ENCODE measurements at regions not wholly inside any gene's neighbourhood (a gene's known extent, or its start where the extent isn't known, plus 50 kb on each side); places are given as distances from the start of the nearest gene placed in this dataset.
A peak's percentile ranks its signal among the peaks of the same experiment; 100 is the strongest.
"Not testable (repeated sequence)": the region's sequence is repeated elsewhere in the genome, so short reads cannot be mapped to it uniquely, and the experiment has no call there.

GRCh38 chr6:57708061-57708460 is 390.6 kb downstream of the PRIM2 start:
- H3K27me3 ChIP-seq (ENCODE audit: low read length); POLR2A ChIA-PET (ENCODE audit: unreplicated experiment); H3K9me2 ChIP-seq (replicated peaks; ENCODE audit: low read length); H3K4me1 ChIP-seq (ENCODE audit: insufficient read depth, low read length); intact Hi-C loops (cut with micrococcal nuclease); H3K4me2 ChIP-seq (ENCODE audit: low read length); BruUV-seq (replicated peaks); H3K27ac ChIP-seq (ENCODE audit: low read length); H3F3A ChIP-seq (ENCODE audit: low read length, unreplicated experiment); CTCF ChIA-PET; H3K9ac ChIP-seq (ENCODE audit: low read length); H3K36me3 ChIP-seq (ENCODE audit: low read depth, low read length); H3K4me3 ChIP-seq (ENCODE audit: low read length); H4K20me1 ChIP-seq (ENCODE audit: low read length); H3K9me3 ChIP-seq (ENCODE audit: low read length); H3K79me2 ChIP-seq (ENCODE audit: low read length): not testable (repeated sequence)
- ATAC-seq (peak; percentile 91), DNase-seq (peak; percentile 51)
- 0 out of 2 replicates have a peak overlapping the region, but pooled peaks have one; percentile 50 for H2AFZ ChIP-seq (ENCODE audit: low read length)

DNA sequence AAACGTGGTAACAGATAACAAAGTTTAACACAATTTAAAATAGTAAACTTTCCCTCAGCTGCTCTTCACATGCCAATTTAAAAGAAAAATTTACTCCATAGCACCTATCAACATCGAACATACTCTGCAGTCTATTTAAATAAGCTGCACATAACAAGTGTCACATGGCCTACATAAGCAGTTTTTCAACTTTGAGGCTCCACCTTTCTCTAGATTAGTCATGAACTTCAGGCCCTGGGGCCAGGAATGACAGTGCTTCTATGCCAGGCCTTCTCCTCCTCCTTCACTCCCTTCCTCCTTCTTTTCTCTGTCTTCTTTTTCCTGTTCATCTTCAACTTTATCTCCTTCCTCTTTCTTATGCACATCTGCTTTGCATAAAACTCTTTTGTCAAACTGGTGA is 405.1 kb downstream of the PRIM2 start:
- H4K20me1 ChIP-seq (ENCODE audit: low read length); H3K27ac ChIP-seq (ENCODE audit: low read length); H3K9me2 ChIP-seq (replicated peaks; ENCODE audit: low read length); BruUV-seq (replicated peaks); intact Hi-C loops (cut with micrococcal nuclease); H3K9ac ChIP-seq (ENCODE audit: low read length); H2AFZ ChIP-seq (ENCODE audit: low read length); H3K27me3 ChIP-seq (ENCODE audit: low read length); H3F3A ChIP-seq (ENCODE audit: low read length, unreplicated experiment); H3K4me1 ChIP-seq (ENCODE audit: insufficient read depth, low read length); H3K9me3 ChIP-seq (ENCODE audit: low read length); CTCF ChIA-PET; H3K4me2 ChIP-seq (ENCODE audit: low read length); H3K4me3 ChIP-seq (ENCODE audit: low read length); POLR2A ChIA-PET (ENCODE audit: unreplicated experiment); H3K79me2 ChIP-seq (ENCODE audit: low read length); H3K36me3 ChIP-seq (ENCODE audit: low read depth, low read length): not testable (repeated sequence)
- DNase-seq (peak; percentile 92), ATAC-seq (peak; percentile 98)

DNA sequence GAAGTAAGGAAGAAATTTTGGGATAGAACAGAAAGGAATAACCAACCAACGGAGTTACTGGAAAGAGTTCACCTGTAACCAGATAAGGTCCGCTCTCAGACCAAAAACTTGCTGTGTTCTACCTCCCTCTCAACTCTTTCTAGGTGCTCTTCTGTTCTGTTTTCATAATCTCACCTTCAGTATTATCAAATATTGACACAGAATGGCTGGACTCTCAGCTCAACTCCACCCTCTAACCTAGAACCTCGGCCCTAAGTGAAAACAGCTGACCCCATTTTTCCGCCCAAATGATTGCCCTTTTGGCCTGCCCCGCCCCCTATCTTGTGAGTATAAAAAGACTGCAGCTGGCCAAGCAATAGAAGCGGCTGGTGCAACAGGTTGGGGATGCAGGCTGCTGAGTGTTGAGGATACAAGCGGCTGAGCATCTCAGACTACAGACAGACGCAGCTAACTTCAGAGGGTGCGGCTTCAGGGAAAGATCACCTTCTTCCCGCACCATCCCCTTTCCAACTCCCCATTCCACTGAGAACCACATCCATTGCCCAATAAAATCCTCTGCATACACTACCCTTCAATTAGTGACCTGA is 406.5 kb downstream of the PRIM2 start:
- ATAC-seq; intact Hi-C loops (cut with micrococcal nuclease): not testable (repeated sequence)

GRCh38 chr6:57729407-57729806 is 412.0 kb downstream of the PRIM2 start:
- H3K27me3 ChIP-seq (ENCODE audit: low read length); BruUV-seq (replicated peaks); H3K9me3 ChIP-seq (ENCODE audit: low read length); POLR2A ChIA-PET (ENCODE audit: unreplicated experiment); H3K4me2 ChIP-seq (ENCODE audit: low read length); CTCF ChIA-PET; DNase-seq; H3K4me3 ChIP-seq (ENCODE audit: low read length); H4K20me1 ChIP-seq (ENCODE audit: low read length); H3K27ac ChIP-seq (ENCODE audit: low read length); intact Hi-C loops (cut with micrococcal nuclease); H3K9ac ChIP-seq (ENCODE audit: low read length); H2AFZ ChIP-seq (ENCODE audit: low read length); H3K79me2 ChIP-seq (ENCODE audit: low read length); H3K9me2 ChIP-seq (replicated peaks; ENCODE audit: low read length); H3F3A ChIP-seq (ENCODE audit: low read length, unreplicated experiment); H3K4me1 ChIP-seq (ENCODE audit: insufficient read depth, low read length); ATAC-seq; H3K36me3 ChIP-seq (ENCODE audit: low read depth, low read length): not testable (repeated sequence)

More for the DNA sequence above, 406.5 kb downstream of the PRIM2 start:
- H3K4me3 ChIP-seq (ENCODE audit: low read length); H3K79me2 ChIP-seq (ENCODE audit: low read length); H3K9me3 ChIP-seq (ENCODE audit: low read length); BruUV-seq (replicated peaks); DNase-seq; POLR2A ChIA-PET (ENCODE audit: unreplicated experiment); H2AFZ ChIP-seq (ENCODE audit: low read length); H3K9ac ChIP-seq (ENCODE audit: low read length); H3K27me3 ChIP-seq (ENCODE audit: low read length); H3K9me2 ChIP-seq (replicated peaks; ENCODE audit: low read length); H3K4me1 ChIP-seq (ENCODE audit: insufficient read depth, low read length); CTCF ChIA-PET; H3K4me2 ChIP-seq (ENCODE audit: low read length); H3K27ac ChIP-seq (ENCODE audit: low read length); H4K20me1 ChIP-seq (ENCODE audit: low read length); H3F3A ChIP-seq (ENCODE audit: low read length, unreplicated experiment); H3K36me3 ChIP-seq (ENCODE audit: low read depth, low read length): not testable (repeated sequence)

- H3K4me1 ChIP-seq (ENCODE audit: insufficient read depth, low read length); DNase-seq; H3K27me3 ChIP-seq (ENCODE audit: low read length); H3K9me2 ChIP-seq (replicated peaks; ENCODE audit: low read length); H3K9ac ChIP-seq (ENCODE audit: low read length); H2AFZ ChIP-seq (ENCODE audit: low read length); BruUV-seq (replicated peaks); POLR2A ChIA-PET (ENCODE audit: unreplicated experiment); H3K9me3 ChIP-seq (ENCODE audit: low read length); CTCF ChIA-PET; H3K4me3 ChIP-seq (ENCODE audit: low read length); ATAC-seq; H3F3A ChIP-seq (ENCODE audit: low read length, unreplicated experiment); intact Hi-C loops (cut with micrococcal nuclease); H3K79me2 ChIP-seq (ENCODE audit: low read length); H3K36me3 ChIP-seq (ENCODE audit: low read depth, low read length); H3K4me2 ChIP-seq (ENCODE audit: low read length); H3K27ac ChIP-seq (ENCODE audit: low read length); H4K20me1 ChIP-seq (ENCODE audit: low read length): not testable (repeated sequence)
Observed at GRCh38 chr6:57730726-57731125, 413.3 kb downstream of the PRIM2 start.

- H4K20me1 ChIP-seq (ENCODE audit: low read length); POLR2A ChIA-PET (ENCODE audit: unreplicated experiment): not testable (repeated sequence)
Observed at GRCh38 chr6:57747716-57748115, 430.3 kb downstream of the PRIM2 start.

DNA sequence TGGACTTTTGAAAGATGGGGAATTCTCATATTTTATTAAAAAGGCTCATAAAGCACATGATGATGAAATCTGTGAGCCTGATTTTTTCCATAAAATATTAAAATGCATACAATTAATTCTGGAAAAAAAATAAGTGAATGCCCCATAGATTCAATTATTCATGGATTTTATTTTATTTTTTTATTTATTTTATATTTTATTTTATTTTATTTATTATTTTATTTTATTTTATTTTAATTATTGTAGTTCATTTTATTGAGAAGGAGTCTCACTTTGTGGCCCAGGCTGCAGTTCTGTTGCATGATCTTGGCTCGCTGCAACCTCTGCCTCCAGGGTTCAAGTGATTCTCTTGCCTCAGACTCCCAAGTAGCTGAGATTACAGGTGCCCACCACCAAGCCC is 442.4 kb downstream of the PRIM2 start:
- H3K4me2 ChIP-seq (ENCODE audit: low read length); H3K9me3 ChIP-seq (ENCODE audit: low read length); POLR2A ChIA-PET (ENCODE audit: unreplicated experiment); H3K4me3 ChIP-seq (ENCODE audit: low read length); DNase-seq; H3F3A ChIP-seq (ENCODE audit: low read length, unreplicated experiment); H3K27ac ChIP-seq (ENCODE audit: low read length); H3K4me1 ChIP-seq (ENCODE audit: insufficient read depth, low read length); H3K9ac ChIP-seq (ENCODE audit: low read length); ATAC-seq; H3K36me3 ChIP-seq (ENCODE audit: low read depth, low read length); H3K9me2 ChIP-seq (replicated peaks; ENCODE audit: low read length); CTCF ChIA-PET; H2AFZ ChIP-seq (ENCODE audit: low read length); BruUV-seq (replicated peaks); intact Hi-C loops (cut with micrococcal nuclease); H4K20me1 ChIP-seq (ENCODE audit: low read length); H3K79me2 ChIP-seq (ENCODE audit: low read length): not testable (repeated sequence)
- H3K27me3 ChIP-seq (ENCODE audit: low read length) = peaks cover 11% of the 10 kb centered on the region; the same call in 1 of the 2 replicates

More at GRCh38 chr6:57747716-57748115, 430.3 kb downstream of the PRIM2 start:
- H3K36me3 ChIP-seq (ENCODE audit: low read depth, low read length); H3K4me3 ChIP-seq (ENCODE audit: low read length); H3K9ac ChIP-seq (ENCODE audit: low read length); H3K79me2 ChIP-seq (ENCODE audit: low read length); H3K27ac ChIP-seq (ENCODE audit: low read length); H3K4me1 ChIP-seq (ENCODE audit: insufficient read depth, low read length); H3K27me3 ChIP-seq (ENCODE audit: low read length); H3K9me2 ChIP-seq (replicated peaks; ENCODE audit: low read length); DNase-seq; CTCF ChIA-PET; BruUV-seq (replicated peaks); H3K4me2 ChIP-seq (ENCODE audit: low read length); H3K9me3 ChIP-seq (ENCODE audit: low read length); H2AFZ ChIP-seq (ENCODE audit: low read length); ATAC-seq; H3F3A ChIP-seq (ENCODE audit: low read length, unreplicated experiment); intact Hi-C loops (cut with micrococcal nuclease): not testable (repeated sequence)
